Neural cell (in vitro differentiated cells): ENCODE measurements at regions not wholly inside any gene's neighbourhood (a gene's known extent, or its start where the extent isn't known, plus 50 kb on each side); places are given as distances from the start of the nearest gene placed in this dataset.

Source experiments
- H2AFZ ChIP-seq: fragments of 200-600, 300-800 bp; sonication (generic), shearing (Covaris generic); 2 replicates; pipeline ENCODE4 v1.6.0; 2014; ENCODE audit warnings: low read depth, mild to moderate bottlenecking, antibody characterized with exemption, low read length, moderate library complexity
- H3F3A ChIP-seq: fragments of 200-600 bp; shearing (Covaris generic); 2 replicates; pipeline ENCODE4 v1.6.1; 2016; ENCODE audit warnings: mild to moderate bottlenecking, moderate library complexity, mixed read lengths, antibody characterized with exemption, low read length; ENCODE audit not compliant: insufficient read depth, poor library complexity, severe bottlenecking
- H3K27ac ChIP-seq: fragments of 200-600, 300-800 bp; sonication (generic), shearing (Covaris generic); 2 replicates; pipeline ENCODE4 v1.5.1; 2014; ENCODE audit warnings: mild to moderate bottlenecking, low read length, moderate library complexity
- H3K27me3 ChIP-seq: fragments of 300-800, 200-600 bp; sonication (generic), shearing (Covaris generic); 2 replicates; pipeline ENCODE4 v1.6.0; 2014; ENCODE audit warnings: mild to moderate bottlenecking, low read depth, low read length, moderate library complexity; ENCODE audit not compliant: insufficient read depth
- H3K36me3 ChIP-seq: fragments of 300-800, 200-600 bp; sonication (generic), shearing (Covaris generic); 2 replicates; pipeline ENCODE4 v1.5.1; 2014; ENCODE audit warnings: mild to moderate bottlenecking, antibody characterized with exemption, low read length, moderate library complexity; ENCODE audit not compliant: insufficient read depth
- H3K4me2 ChIP-seq: fragments of 300-800, 200-600 bp; sonication (generic), shearing (Covaris generic); 2 replicates; pipeline ENCODE4 v1.6.0; 2014; ENCODE audit warnings: mild to moderate bottlenecking, low read length
- H3K4me3 ChIP-seq: fragments of 300-800, 200-600 bp; sonication (generic), shearing (Covaris generic); 2 replicates; pipeline ENCODE4 v1.5.1; 2014; ENCODE audit warnings: mild to moderate bottlenecking, low read length, moderate library complexity
- H3K79me2 ChIP-seq: fragments of 200-600 bp; shearing (Covaris generic); replicated peaks from 2 replicates; pipeline ENCODE4 v1.6.0; 2014; ENCODE audit warnings: mild to moderate bottlenecking, low read length, moderate library complexity; ENCODE audit not compliant: insufficient read depth
- H3K9ac ChIP-seq: fragments of 300-800, 200-600 bp; sonication (generic), shearing (Covaris generic); 2 replicates; pipeline ENCODE4 v1.6.1; 2016; ENCODE audit warnings: mild to moderate bottlenecking, low read length, mixed read lengths
- H3K9me2 ChIP-seq: fragments of 200-600 bp; shearing (Covaris generic); 2 replicates; pipeline ENCODE4 v1.6.1; 2016; ENCODE audit warnings: mild to moderate bottlenecking, low read length, mixed read lengths; ENCODE audit not compliant: insufficient read depth
- H3K9me3 ChIP-seq: fragments of 200-600, 300-800 bp; sonication (generic), shearing (Covaris generic); 2 replicates; pipeline ENCODE4 v1.6.1; 2016; ENCODE audit warnings: mild to moderate bottlenecking, mixed run types, low read length, moderate library complexity, mixed read lengths
- H4K20me1 ChIP-seq: fragments of 200-600 bp; shearing (Covaris generic); 2 replicates; pipeline ENCODE4 v1.6.1; 2016; ENCODE audit warnings: mild to moderate bottlenecking, mixed run types; ENCODE audit not compliant: insufficient read depth
- EP300 ChIP-seq: fragments of 450-650 bp; conservative IDR thresholded peaks from 2 replicates; pipeline ENCODE4 v1.6.1; 2014; ENCODE audit warnings: antibody characterized with exemption, mild to moderate bottlenecking, moderate library complexity; ENCODE audit not compliant: poor library complexity, severe bottlenecking
- POLR2AphosphoS5 ChIP-seq: IDR thresholded peaks from 2 replicates; pipeline ENCODE4 v1.6.1; 2012
- RAD21 ChIP-seq: fragments of 450-650 bp; conservative IDR thresholded peaks from 2 replicates; pipeline ENCODE4 v1.6.1; 2014; ENCODE audit warnings: antibody characterized with exemption, mild to moderate bottlenecking, moderate library complexity
- REST ChIP-seq: IDR thresholded peaks from 2 replicates; pipeline ENCODE4 v1.6.1; 2012; ENCODE audit warnings: borderline replicate concordance
- SMC3 ChIP-seq: fragments of 450-650 bp; conservative IDR thresholded peaks from 2 replicates; pipeline ENCODE4 v1.6.1; 2014; ENCODE audit warnings: antibody characterized with exemption, mild to moderate bottlenecking, moderate library complexity; ENCODE audit not compliant: poor library complexity
- TF ChIP-seq, protein P1 (sequence below): fragments of 450-650 bp; IDR thresholded peaks from 2 replicates; pipeline ENCODE4 v1.5.1; 2014; ENCODE audit warnings: antibody characterized with exemption, mild to moderate bottlenecking, moderate library complexity; ENCODE audit not compliant: poor library complexity, severe bottlenecking

- Histone ChIP-seq H3K27me3 (no peaks in the 10 kb centered on the region), H3F3A (no peaks in the 10 kb centered on the region), H3K9me2 (no peaks in the 10 kb centered on the region), H3K79me2 (no peaks in the 10 kb centered on the region), H2AFZ (no peak overlapping the region), H4K20me1 (no peaks in the 10 kb centered on the region), H3K9me3 (no peaks in the 10 kb centered on the region), H3K9ac (no peak overlapping the region), H3K27ac (no peak overlapping the region), H3K36me3 (no peaks in the 10 kb centered on the region), H3K4me3 (no peak overlapping the region), H3K4me2 (no peak overlapping the region)
- TF ChIP-seq EP300 (no peak), POLR2AphosphoS5 (no peak), RAD21 (no peak)
- TF ChIP-seq, protein P1, sequence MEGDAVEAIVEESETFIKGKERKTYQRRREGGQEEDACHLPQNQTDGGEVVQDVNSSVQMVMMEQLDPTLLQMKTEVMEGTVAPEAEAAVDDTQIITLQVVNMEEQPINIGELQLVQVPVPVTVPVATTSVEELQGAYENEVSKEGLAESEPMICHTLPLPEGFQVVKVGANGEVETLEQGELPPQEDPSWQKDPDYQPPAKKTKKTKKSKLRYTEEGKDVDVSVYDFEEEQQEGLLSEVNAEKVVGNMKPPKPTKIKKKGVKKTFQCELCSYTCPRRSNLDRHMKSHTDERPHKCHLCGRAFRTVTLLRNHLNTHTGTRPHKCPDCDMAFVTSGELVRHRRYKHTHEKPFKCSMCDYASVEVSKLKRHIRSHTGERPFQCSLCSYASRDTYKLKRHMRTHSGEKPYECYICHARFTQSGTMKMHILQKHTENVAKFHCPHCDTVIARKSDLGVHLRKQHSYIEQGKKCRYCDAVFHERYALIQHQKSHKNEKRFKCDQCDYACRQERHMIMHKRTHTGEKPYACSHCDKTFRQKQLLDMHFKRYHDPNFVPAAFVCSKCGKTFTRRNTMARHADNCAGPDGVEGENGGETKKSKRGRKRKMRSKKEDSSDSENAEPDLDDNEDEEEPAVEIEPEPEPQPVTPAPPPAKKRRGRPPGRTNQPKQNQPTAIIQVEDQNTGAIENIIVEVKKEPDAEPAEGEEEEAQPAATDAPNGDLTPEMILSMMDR, result no peak
Observed at GRCh38 chr2:226118471-226119429, 680.9 kb downstream of the IRS1 start.

DNA sequence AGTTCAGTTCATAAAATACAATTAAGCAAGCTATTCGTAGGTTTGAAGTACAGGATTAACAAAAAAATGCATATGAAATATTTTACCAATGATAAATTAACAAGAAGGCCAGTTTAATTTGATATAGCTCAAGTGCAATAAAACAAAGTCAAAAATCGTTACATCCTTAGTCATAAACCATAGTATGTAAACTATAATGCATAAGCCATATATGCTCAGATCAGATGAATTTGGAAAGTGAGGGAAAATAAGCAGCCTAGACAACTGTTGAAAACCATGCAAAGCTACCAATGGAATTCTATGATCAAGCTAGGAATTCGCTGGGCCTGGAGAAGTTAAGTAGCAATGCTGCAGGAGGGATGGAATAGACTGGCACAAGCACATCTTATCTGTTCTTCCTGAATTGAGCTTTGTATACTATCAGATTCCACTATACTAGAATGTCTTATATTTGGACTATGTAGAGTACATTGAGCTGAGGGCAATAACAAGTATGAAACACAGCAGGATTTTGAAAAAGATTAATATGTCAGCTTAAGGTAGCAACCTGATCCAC lies 682.0 kb downstream of the IRS1 start:
- no peak overlapping the region for H3K27ac ChIP-seq
- H3K9me2 ChIP-seq, result no peaks in the 10 kb centered on the region
- H3K4me3 ChIP-seq, result no peak overlapping the region
- no peaks in the 10 kb centered on the region for H3K27me3 ChIP-seq
- H4K20me1 ChIP-seq, result no peaks in the 10 kb centered on the region
- H3K36me3 ChIP-seq, result no peaks in the 10 kb centered on the region
- TF ChIP-seq SMC3 (no peak), REST (no peak)
- TF ChIP-seq, protein P1, result no peak
- no peaks in the 10 kb centered on the region for H3K9me3 ChIP-seq
- no peaks in the 10 kb centered on the region for H3F3A ChIP-seq
- no peak overlapping the region for H2AFZ ChIP-seq
- no peak overlapping the region for H3K9ac ChIP-seq
- no peak overlapping the region for H3K4me2 ChIP-seq
- H3K79me2 ChIP-seq, result no peaks in the 10 kb centered on the region
